Heart left ventricle (tissue), 13 donors: ENCODE measurements at regions not wholly inside any gene's neighbourhood (a gene's known extent, or its start where the extent isn't known, plus 50 kb on each side); places are given as distances from the start of the nearest gene placed in this dataset.

Experiments
- CTCF ChIP-seq, 12 donors: fragments of 200-600 bp; sonication (generic) in 4 of 12; IDR thresholded peaks; one replicate each; pipeline versions ENCODE4 v1.5.0 to v1.8.0; 2018 to 2022; ENCODE audit warnings: antibody characterized with exemption in 12 of 12, mild to moderate bottlenecking in 5 of 12
- POLR2A ChIP-seq, 2 donors: fragments of 450-650 bp; IDR thresholded peaks; one replicate each; pipeline ENCODE4 v1.6.1; 2017; ENCODE audit warnings: antibody characterized with exemption in 2 of 2, mild to moderate bottlenecking in 2 of 2, moderate library complexity in 2 of 2
- donor health status: ischemic (EF 13 %, LVEDD 7.1; RV severe dilation, severe dysfunction).
- donor health status: DM: no; HTN: yes; CAD: no.
- donor health status: DM: no; HTN: no; CAD: no.
- donor health status: ischemic (EF 25% LVEDD 6.9; RV normal size, moderate dysfunction).
- donor health status: ischemic (EF 25% LVEDD 5.7; RV mildly dilated, moderate dysfunction).
- donor health status: ischemic (EF 35%, LVEDD 5.7; RV mildly dilated, moderate dysfunction).
- donor health status: nonischemic (EF 11% LVEDD 7.7; RV severe dilation, severe dysfunction).
- donor health status: DM: yes; HTN: yes; CAD: no.
- donor health status: PGD.
- donor health status: ischemic (EF 29% LVEDD 5.4; RV normal size, mild dysfunction).
- donor health status: nonischemic (EF 23%, LVEDD 6.1; RV moderate dilation, normal function).

DNA sequence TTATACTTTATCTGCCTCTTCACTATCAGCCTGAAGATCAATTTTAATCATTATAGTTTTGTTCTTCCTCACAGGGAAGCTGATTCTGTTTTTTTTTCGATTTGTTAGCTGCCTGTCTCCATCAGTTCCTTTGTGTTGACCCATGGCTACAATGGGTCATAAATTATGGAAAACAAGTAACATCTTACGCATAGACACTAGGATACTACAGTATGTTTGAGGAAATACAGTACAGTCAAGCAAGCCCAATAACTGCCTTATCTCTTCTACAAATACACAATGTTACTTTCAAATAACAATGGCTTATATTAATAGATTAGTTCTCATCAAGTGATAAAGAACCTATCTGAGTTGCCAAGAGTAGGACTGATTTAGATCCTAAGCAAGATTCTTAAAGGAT, 160.5 kb upstream of the FREM1 start:
- no peak for TF ChIP-seq CTCF (IDR thresholded peaks at IDR 0.05)
- no peak for TF ChIP-seq POLR2A (IDR thresholded peaks at IDR 0.05)
